Heart right ventricle (tissue), 16 donors: ENCODE measurements at regions not wholly inside any gene's neighbourhood (a gene's known extent, or its start where the extent isn't known, plus 50 kb on each side); places are given as distances from the start of the nearest gene placed in this dataset.
A peak's percentile ranks its signal among the peaks of the same experiment; 100 is the strongest.

Experiments used
- ATAC-seq, 8 donors: fragments of 200-7000 bp; cut with Tn5 transposase; one replicate each; pipeline ENCODE4 v1.9.1; 2020; ENCODE audit warnings: mild to moderate bottlenecking in 8 of 8, moderate library complexity in 8 of 8, moderate number of reproducible peaks in 1 of 8
- DNase-seq, 2 donors: peaks; one replicate each; pipeline ENCODE4 v3.0.0-alpha.2; 2020
- H3K27ac ChIP-seq, 10 donors: fragments of 200-600 bp; sonication (generic) in 2 of 10; one replicate each; pipeline versions ENCODE4 v1.5.0 to v1.8.0; 2020 to 2022; ENCODE audit warnings: mild to moderate bottlenecking in 3 of 10
- H3K27me3 ChIP-seq, 7 donors: fragments of 200-600 bp; one replicate each; pipeline ENCODE4 v1.8.0; 2021 to 2022; ENCODE audit warnings: mild to moderate bottlenecking in 2 of 7
- H3K36me3 ChIP-seq, 9 donors: fragments of 200-600 bp; sonication (generic) in 1 of 9; one replicate each; pipeline versions ENCODE4 v1.5.0 to v1.8.0; 2020 to 2022; ENCODE audit warnings: mild to moderate bottlenecking in 2 of 9
- H3K4me1 ChIP-seq, 9 donors: fragments of 200-600 bp; sonication (generic) in 1 of 9; one replicate each; pipeline versions ENCODE4 v1.5.0 to v1.8.0; 2020 to 2022; ENCODE audit warnings: mild to moderate bottlenecking in 4 of 9
- H3K4me3 ChIP-seq, 10 donors: fragments of 200-600 bp; sonication (generic) in 2 of 10; one replicate each; pipeline versions ENCODE4 v1.5.0 to v1.8.0; 2020 to 2022; ENCODE audit warnings: mild to moderate bottlenecking in 7 of 10, moderate library complexity in 2 of 10
- H3K9me3 ChIP-seq, 11 donors: fragments of 200-600 bp in 10 of 11; sonication (generic) in 2 of 11; one replicate each; pipeline versions ENCODE4 v1.5.0 to v1.8.0; 2013 to 2022; ENCODE audit warnings: mild to moderate bottlenecking in 2 of 11, control low read depth in 1 of 11, moderate library complexity in 1 of 11
- WGBS, 2 donors: extraction: QIAGEN DNeasy Blood & Tissue Kit; methylation state at CpG; one replicate each; pipeline ENCODE4 v1.1.7; 2013; ENCODE audit warnings: inconsistent platforms in 1 of 2; 5-methylcytosine and 5-hydroxymethylcytosine counted together
- intact Hi-C, 10 donors: fragments of 100-400 bp; cut with DNase I; formaldehyde crosslinking; loops; one replicate each; pipeline versions ENCODE4 v1.11.1 to v1.14.2; 2022
- TF ChIP-seq, protein P1 (sequence below), 9 donors: fragments of 200-600 bp; sonication (generic) in 2 of 9; IDR thresholded peaks; one replicate each; pipeline versions ENCODE4 v1.5.0 to v1.8.0; 2021 to 2022; ENCODE audit warnings: antibody characterized with exemption in 9 of 9, mild to moderate bottlenecking in 5 of 9, moderate library complexity in 1 of 9
- donor health status: Arrhythmogenic right ventricular cardiomyopathy.
- donor health status: ischemic (EF 13 %, LVEDD 7.1; RV severe dilation, severe dysfunction).
- donor health status: healthy with polysubstance abuse.
- donor health status: DM: no; HTN: yes; CAD: no.
- donor health status: DM: no; HTN: no; CAD: no.
- donor health status: ischemic (EF 25% LVEDD 6.9; RV normal size, moderate dysfunction).
- donor health status: ischemic (EF 25% LVEDD 5.7; RV mildly dilated, moderate dysfunction).
- donor health status: healthy.
- donor health status: DM: yes; HTN: yes; CAD: no.
- donor health status: Ischemic cardiomyopathy.
- donor health status: ischemic (EF 35%, LVEDD 5.7; RV mildly dilated, moderate dysfunction).
- donor health status: nonischemic (EF 11% LVEDD 7.7; RV severe dilation, severe dysfunction).
- donor health status: DM: yes; HTN: yes; CAD: no.
- donor health status: PGD.
- donor health status: ischemic (EF 29% LVEDD 5.4; RV normal size, mild dysfunction).
- donor health status: nonischemic (EF 23%, LVEDD 6.1; RV moderate dilation, normal function).

- TF ChIP-seq, protein P1, sequence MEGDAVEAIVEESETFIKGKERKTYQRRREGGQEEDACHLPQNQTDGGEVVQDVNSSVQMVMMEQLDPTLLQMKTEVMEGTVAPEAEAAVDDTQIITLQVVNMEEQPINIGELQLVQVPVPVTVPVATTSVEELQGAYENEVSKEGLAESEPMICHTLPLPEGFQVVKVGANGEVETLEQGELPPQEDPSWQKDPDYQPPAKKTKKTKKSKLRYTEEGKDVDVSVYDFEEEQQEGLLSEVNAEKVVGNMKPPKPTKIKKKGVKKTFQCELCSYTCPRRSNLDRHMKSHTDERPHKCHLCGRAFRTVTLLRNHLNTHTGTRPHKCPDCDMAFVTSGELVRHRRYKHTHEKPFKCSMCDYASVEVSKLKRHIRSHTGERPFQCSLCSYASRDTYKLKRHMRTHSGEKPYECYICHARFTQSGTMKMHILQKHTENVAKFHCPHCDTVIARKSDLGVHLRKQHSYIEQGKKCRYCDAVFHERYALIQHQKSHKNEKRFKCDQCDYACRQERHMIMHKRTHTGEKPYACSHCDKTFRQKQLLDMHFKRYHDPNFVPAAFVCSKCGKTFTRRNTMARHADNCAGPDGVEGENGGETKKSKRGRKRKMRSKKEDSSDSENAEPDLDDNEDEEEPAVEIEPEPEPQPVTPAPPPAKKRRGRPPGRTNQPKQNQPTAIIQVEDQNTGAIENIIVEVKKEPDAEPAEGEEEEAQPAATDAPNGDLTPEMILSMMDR (IDR thresholded peaks at IDR 0.05): no peak
- H3K4me1 ChIP-seq: peaks cover 3 to 41% (median 14%) of the 10 kb centered on the region in 9 donors
- peak overlapping the region in 2 of 10 donors; percentile 39 to 66 for H3K27ac ChIP-seq
- no peaks in the 10 kb centered on the region for H3K9me3 ChIP-seq
- DNase-seq (no peak), ATAC-seq (peak in 1 of 8 donors; percentile 16)
- WGBS, 2 donors: 87 to 89% methylated on average over 6 of the region's 6 CpGs
- no peaks in the 10 kb centered on the region for H3K36me3 ChIP-seq
- no peak overlapping the region for H3K4me3 ChIP-seq
- no peaks in the 10 kb centered on the region for H3K27me3 ChIP-seq
- intact Hi-C loops: no loop called here
These were observed 112.4 kb downstream of the CD47 start for GRCh38 chr3:107978131-107979055.

- Histone ChIP-seq H3K27me3 (no peaks in the 10 kb centered on the region), H3K27ac (no peak overlapping the region), H3K9me3 (no peaks in the 10 kb centered on the region), H3K36me3 (no peaks in the 10 kb centered on the region), H3K4me3 (no peak overlapping the region), H3K4me1 (peaks cover 3 to 41% (median 14%) of the 10 kb centered on the region in 9 donors)
- no peak for DNase-seq
- WGBS, 2 donors: 88% methylated on average over 9 of the region's 9 CpGs
- TF ChIP-seq, protein P1 (IDR thresholded peaks at IDR 0.05): no peak
- intact Hi-C loops: no loop called here
- ATAC-seq: no peak
These were observed 113.4 kb downstream of the CD47 start for GRCh38 chr3:107977221-107978130.

DNA sequence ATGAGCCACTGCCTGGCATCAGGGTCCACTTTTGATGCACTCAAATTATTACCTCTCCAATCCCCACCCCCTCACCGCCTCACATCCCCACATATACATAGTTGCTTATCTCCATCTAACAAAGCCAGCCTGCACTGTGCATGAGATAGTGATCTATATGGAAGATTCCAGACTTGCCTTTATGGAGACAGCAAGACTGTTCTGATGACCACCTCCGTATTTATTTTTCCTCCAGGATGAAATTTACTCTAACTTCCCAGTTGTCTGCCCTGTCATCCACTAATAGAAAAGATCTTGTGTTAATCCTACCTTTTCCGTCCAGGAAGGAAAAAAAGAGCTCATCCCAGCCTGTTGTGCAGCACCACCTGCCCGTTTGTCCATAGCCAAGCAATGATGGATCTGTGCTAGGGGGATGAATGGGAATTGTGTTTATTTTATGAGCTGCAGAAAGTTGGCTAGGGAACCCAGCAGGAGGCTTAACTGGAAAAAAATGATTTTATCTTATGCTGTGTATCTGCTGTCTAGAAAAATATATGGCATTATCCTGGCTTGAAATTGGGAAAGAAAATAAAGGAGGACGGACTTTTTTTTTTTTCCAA, 114.5 kb downstream of the CD47 start:
- H3K36me3 ChIP-seq: no peaks in the 10 kb centered on the region
- H3K4me3 ChIP-seq: no peak overlapping the region
- H3K4me1 ChIP-seq: peaks cover 0 to 33% (median 6%) of the 10 kb centered on the region in 9 donors
- DNase-seq: no peak
- WGBS, 2 donors: 92 to 96% methylated on average over 5 of the region's 5 CpGs
- TF ChIP-seq, protein P1 (IDR thresholded peaks at IDR 0.05): no peak
- intact Hi-C loops: no loop called here
- ATAC-seq: no peak
- no peaks in the 10 kb centered on the region for H3K27me3 ChIP-seq
- no peaks in the 10 kb centered on the region for H3K9me3 ChIP-seq
- H3K27ac ChIP-seq: peak overlapping the region in 1 of 10 donors; percentile 32
